IMR-90 (cell line): ENCODE measurements at regions not wholly inside any gene's neighbourhood (a gene's known extent, or its start where the extent isn't known, plus 50 kb on each side); places are given as distances from the start of the nearest gene placed in this dataset.

ENCODE experiments used
- ATAC-seq: fragments of 200-7000 bp; cut with Tn5 transposase; 2 replicates; pipeline ENCODE4 v1.9.1; 2020; ENCODE audit warnings: low read depth, mild to moderate bottlenecking, moderate library complexity
- BruUV-seq: library from RNA; stranded (reverse); fragments of 400-500 nt; replicated peaks from 2 replicates; lab custom pipeline; 2021; lab: Mats Ljungman, UMichigan
- CTCF ChIA-PET: fragments of 300-600 bp; formaldehyde crosslinking; extraction: SDS; loops from one replicate; lab custom pipeline; 2021; ENCODE audit warnings: antibody characterized with exemption; lab: Yijun Ruan, JAX
- POLR2A ChIA-PET: fragments of 300-600 bp; sonication (Branson Sonifier 250); formaldehyde crosslinking; loops from one replicate; lab custom pipeline; 2022; ENCODE audit warnings: antibody characterized with exemption; ENCODE audit not compliant: unreplicated experiment; lab: Charles Lee
- DNase-seq: peaks from one replicate; pipeline ENCODE4 v3.0.0; 2013
- H2AFZ ChIP-seq: replicated peaks from 2 replicates; pipeline ENCODE3; 2013; ENCODE audit warnings: low read length, mild to moderate bottlenecking; ENCODE audit not compliant: poor library complexity
- H2AK5ac ChIP-seq: 2 replicates; pipeline ENCODE4 v1.6.1; 2013; ENCODE audit warnings: low read depth, low read length, inconsistent platforms
- H2AK9ac ChIP-seq: replicated peaks from 2 replicates; pipeline ENCODE3; 2013; ENCODE audit warnings: mild to moderate bottlenecking, low read depth, low read length, moderate library complexity; ENCODE audit not compliant: poor library complexity
- H2BK120ac ChIP-seq: 2 replicates; pipeline ENCODE4 v1.6.1; 2013; ENCODE audit warnings: low read depth, low read length, inconsistent platforms
- H2BK15ac ChIP-seq: 3 replicates; pipeline ENCODE4 v1.6.1; 2013; ENCODE audit warnings: low read depth, low read length, inconsistent platforms
- H2BK20ac ChIP-seq: 2 replicates; pipeline ENCODE4 v1.6.1; 2013; ENCODE audit warnings: low read depth, mild to moderate bottlenecking, inconsistent platforms, low read length, moderate library complexity
- H2BK5ac ChIP-seq: 2 replicates; pipeline ENCODE4 v1.6.1; 2013; ENCODE audit warnings: mild to moderate bottlenecking, low read depth, low read length, inconsistent platforms; ENCODE audit not compliant: poor library complexity, severe bottlenecking
- H3K14ac ChIP-seq: replicated peaks from 2 replicates; pipeline ENCODE4 v1.6.1; 2013; ENCODE audit warnings: low read depth, low read length, inconsistent platforms
- H3K18ac ChIP-seq: 2 replicates; pipeline ENCODE4 v1.6.1; 2013; ENCODE audit warnings: low read depth, low read length, control low read depth
- H3K23ac ChIP-seq: 2 replicates; pipeline ENCODE4 v1.6.1; 2013; ENCODE audit warnings: low read depth, low read length, inconsistent platforms
- H3K27ac ChIP-seq: 2 replicates; pipeline ENCODE4 v1.5.1; 2013; ENCODE audit warnings: mild to moderate bottlenecking, control low read depth, low read length; ENCODE audit not compliant: insufficient read depth
- H3K27me3 ChIP-seq: 2 replicates; pipeline ENCODE4 v1.6.1; 2013; ENCODE audit warnings: low read length; ENCODE audit not compliant: control insufficient read depth, insufficient read depth
- H3K36me3 ChIP-seq: 2 replicates; pipeline ENCODE4 v1.6.1; 2013; ENCODE audit warnings: low read length, mixed read lengths; ENCODE audit not compliant: control insufficient read depth, insufficient read depth
- H3K4ac ChIP-seq: 2 replicates; pipeline ENCODE4 v1.6.1; 2013; ENCODE audit warnings: low read depth, low read length, inconsistent platforms
- H3K4me1 ChIP-seq: 2 replicates; pipeline ENCODE4 v1.6.1; 2013; ENCODE audit warnings: low read length, mixed read lengths; ENCODE audit not compliant: control insufficient read depth, insufficient read depth
- H3K4me2 ChIP-seq: 2 replicates; pipeline ENCODE4 v1.6.1; 2013; ENCODE audit warnings: low read depth, mild to moderate bottlenecking, control low read depth, low read length, moderate library complexity
- H3K4me3 ChIP-seq: 2 replicates; pipeline ENCODE4 v1.5.1; 2013; ENCODE audit warnings: low read depth, mild to moderate bottlenecking, control low read depth, low read length, moderate library complexity; ENCODE audit not compliant: insufficient read depth
- H3K56ac ChIP-seq: 2 replicates; pipeline ENCODE4 v1.6.1; 2013; ENCODE audit warnings: low read length, inconsistent platforms; ENCODE audit not compliant: insufficient read depth; ENCODE audit errors: extremely low read depth
- H3K79me1 ChIP-seq, 2 experiments: 2 replicates each; pipeline ENCODE4 v1.6.1; 2013; ENCODE audit warnings: low read length in 2 of 2, inconsistent platforms in 1 of 2, low read depth in 1 of 2
- H3K9ac ChIP-seq: 2 replicates; pipeline ENCODE4 v1.6.1; 2013; ENCODE audit warnings: low read depth, low read length, control low read depth
- H3K9me1 ChIP-seq: 2 replicates; pipeline ENCODE4 v1.6.1; 2013; ENCODE audit warnings: low read length, inconsistent platforms; ENCODE audit not compliant: insufficient read depth
- H3K9me3 ChIP-seq: 2 replicates; pipeline ENCODE4 v1.6.1; 2013; ENCODE audit warnings: low read length; ENCODE audit not compliant: control insufficient read depth, insufficient read depth
- H4K20me1 ChIP-seq: 2 replicates; pipeline ENCODE4 v1.6.1; 2013; ENCODE audit warnings: low read length, inconsistent platforms; ENCODE audit not compliant: insufficient read depth
- H4K5ac ChIP-seq: 2 replicates; pipeline ENCODE4 v1.6.1; 2013; ENCODE audit warnings: mild to moderate bottlenecking, low read depth, low read length, control low read depth
- H4K8ac ChIP-seq, 2 experiments: 2 replicates each; pipeline ENCODE4 v1.6.1; 2013; ENCODE audit warnings: low read depth in 2 of 2, low read length in 2 of 2, control low read depth in 1 of 2, inconsistent platforms in 1 of 2
- H4K91ac ChIP-seq: 2 replicates; pipeline ENCODE4 v1.6.1; 2013; ENCODE audit warnings: low read depth, low read length, inconsistent platforms; ENCODE audit not compliant: insufficient read depth
- CEBPB ChIP-seq: IDR thresholded peaks from 2 replicates; pipeline ENCODE4 v1.6.1; 2012; ENCODE audit warnings: low read depth, low read length, improper control_type of control experiment
- CTCF ChIP-seq: conservative IDR thresholded peaks from 2 replicates; pipeline ENCODE4 v1.5.1; 2012; ENCODE audit warnings: mild to moderate bottlenecking, low read depth, low read length, improper control_type of control experiment
- NFE2L2 ChIP-seq: fragments of 150-350 bp; IDR thresholded peaks from 2 replicates; pipeline ENCODE4 v1.6.1; 2016; ENCODE audit warnings: low read depth, mild to moderate bottlenecking, low read length
- RAD21 ChIP-seq: IDR thresholded peaks from 2 replicates; pipeline ENCODE4 v1.6.1; 2012; ENCODE audit warnings: low read length, improper control_type of control experiment
- USF2 ChIP-seq: fragments of 150-350 bp; IDR thresholded peaks from 2 replicates; pipeline ENCODE4 v1.6.1; 2017; ENCODE audit warnings: mild to moderate bottlenecking, antibody characterized with exemption, low read length, low read depth
- WGBS, 2 experiments: methylation state at CpG; one replicate each; pipeline versions ENCODE4 v1.1.5 to v1.1.7; 2013; ENCODE audit warnings: missing lambda C conversion rate in 2 of 2; ENCODE audit not compliant: insufficient read length in 1 of 2; ENCODE audit errors: extremely low coverage in 2 of 2; 5-methylcytosine and 5-hydroxymethylcytosine counted together
- dilution Hi-C: fragments of 300-500 bp; cut with HindIII; formaldehyde crosslinking; loops from one replicate; pipeline ENCODE4 v1.14.3; 2018; ENCODE audit warnings: low sequenced_read_pairs; ENCODE audit not compliant: unreplicated experiment
- in situ Hi-C: fragments of 300-500 bp; cut with MboI; formaldehyde crosslinking; loops from 3 replicates; pipeline ENCODE4 v1.14.3; 2019; ENCODE audit warnings: low sequenced_read_pairs, inconsistent platforms, mixed read lengths
- intact Hi-C: fragments of 100-400 bp; cut with micrococcal nuclease; formaldehyde crosslinking; loops from 2 replicates; pipeline ENCODE4 v1.10.0; 2022

DNA sequence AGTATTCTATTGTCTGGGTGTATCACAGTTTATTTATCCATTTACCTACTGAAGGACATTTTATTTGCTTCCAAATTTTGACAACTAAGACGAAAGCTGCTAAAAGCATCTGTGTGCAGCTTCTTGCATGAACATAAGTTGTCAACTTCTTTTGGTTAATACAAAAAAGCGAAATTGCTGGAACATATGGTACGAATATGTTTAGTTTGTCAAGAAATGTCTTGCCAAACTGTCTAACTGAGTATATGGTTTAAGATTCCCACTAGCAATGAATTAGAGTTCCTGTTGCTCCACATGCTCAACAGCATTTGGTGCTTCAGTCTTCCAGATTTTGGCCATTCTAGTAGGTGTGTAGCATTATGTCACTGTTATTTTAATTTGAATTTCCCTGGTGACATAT, 372.3 kb upstream of the NRXN1 start:
- Histone ChIP-seq H3K4me3 (no peak overlapping the region), H3K4ac (no peak overlapping the region), H2AFZ (no peak overlapping the region), H3K36me3 (no peaks in the 10 kb centered on the region), H4K20me1 (no peaks in the 10 kb centered on the region), H3K4me2 (no peak overlapping the region), H3K18ac (no peak overlapping the region), H4K8ac (no peak overlapping the region), H2AK9ac (no peak overlapping the region), H2BK120ac (no peak overlapping the region), H3K9me3 (no peaks in the 10 kb centered on the region), H3K27ac (no peak overlapping the region), H3K9ac (no peak overlapping the region), H2BK15ac (no peak overlapping the region), H2BK5ac (no peak overlapping the region), H2BK20ac (no peak overlapping the region), H2AK5ac (no peak overlapping the region), H4K91ac (no peak overlapping the region), H4K5ac (no peak overlapping the region), H3K27me3 (no peaks in the 10 kb centered on the region), H3K9me1 (no peaks in the 10 kb centered on the region), H3K4me1 (no peaks in the 10 kb centered on the region), H3K56ac (no peak overlapping the region), H3K23ac (no peak overlapping the region), H3K79me1 (no peaks in the 10 kb centered on the region), H3K14ac (no peak overlapping the region)
- in situ Hi-C loops (no loop called here), intact Hi-C loops (no loop called here), dilution Hi-C loops (no loop called here)
- ChIA-PET POLR2A (no interaction called here), CTCF (no interaction called here)
- 50% methylated on average over 1 of the region's 3 CpGs; no CpG with 5 or more reads in 1 of the 2 experiments for WGBS, 2 experiments
- ATAC-seq (no peak), DNase-seq (no peak)
- no peak for TF ChIP-seq RAD21
- TF ChIP-seq CEBPB: no peak
- TF ChIP-seq CTCF: no peak
- no peak for TF ChIP-seq NFE2L2
- no peak for TF ChIP-seq USF2
- BruUV-seq: no TSS peak
